Myocyte (in vitro differentiated cells): ENCODE measurements at regions not wholly inside any gene's neighbourhood (a gene's known extent, or its start where the extent isn't known, plus 50 kb on each side); places are given as distances from the start of the nearest gene placed in this dataset. TPM values are rescaled to one million over a fixed set of nuclear protein-coding genes. Genes with fewer than 3 reads are reported as not detected.

Source experiments
- microRNA counts: library from miRNA; unstranded; fragments of <30 nt; microRNA quantifications from one replicate; lab custom pipeline; 2016
- microRNA-seq: library from miRNA; unstranded; fragments of <30 nt; microRNA quantifications from one replicate; pipeline ENCODE4, GENCODE V29; 2016

MicroRNA genes in the stretch of these regions (microRNA counts, 767-probe panel; counts per million panel counts)
- not detected for microRNA hsa-miR-2113 (lab: Ali Mortazavi, UCI)

Small RNA genes in the stretch of these regions (microRNA-seq; reads per million reads assigned to microRNA genes)
- gene MIR2113: not detected
